Tibial nerve (tissue), 4 donors: ENCODE measurements at regions not wholly inside any gene's neighbourhood (a gene's known extent, or its start where the extent isn't known, plus 50 kb on each side); places are given as distances from the start of the nearest gene placed in this dataset.

ENCODE experiments used
- DNase-seq, 2 donors: peaks; one replicate each; pipeline ENCODE4 v3.0.0-alpha.2; 2019; ENCODE audit warnings: low spot score in 2 of 2
- H3K27ac ChIP-seq, 4 donors: fragments of 200-600 bp; sonication (generic) in 3 of 4; one replicate each; pipeline ENCODE4 v1.5.1; 2017 to 2019; ENCODE audit warnings: mild to moderate bottlenecking in 1 of 4
- H3K27me3 ChIP-seq, 2 donors: fragments of 200-600 bp; sonication (generic) in 1 of 2; one replicate each; pipeline versions ENCODE4 v1.5.1 to v1.6.0; 2017 to 2019
- H3K36me3 ChIP-seq, 3 donors: fragments of 200-600 bp; sonication (generic); one replicate each; pipeline ENCODE4 v1.5.1; 2018 to 2019
- H3K4me1 ChIP-seq, 4 donors: fragments of 200-600 bp; sonication (generic) in 3 of 4; one replicate each; pipeline ENCODE4 v1.5.1; 2017 to 2019
- H3K4me3 ChIP-seq, 4 donors: fragments of 200-600 bp; sonication (generic) in 3 of 4; one replicate each; pipeline ENCODE4 v1.5.1; 2017 to 2019; ENCODE audit warnings: mild to moderate bottlenecking in 1 of 4, moderate library complexity in 1 of 4
- H3K9me3 ChIP-seq, 4 donors: fragments of 200-600 bp; sonication (generic) in 3 of 4; one replicate each; pipeline ENCODE4 v1.5.1; 2017 to 2019
- EP300 ChIP-seq, 2 donors: sonication (generic); formaldehyde crosslinking; IDR thresholded peaks; one replicate each; pipeline ENCODE4 v1.6.1; 2017; ENCODE audit warnings: antibody characterized with exemption in 2 of 2, mild to moderate bottlenecking in 1 of 2
- POLR2A ChIP-seq, 2 donors: fragments of 450-650 bp; IDR thresholded peaks; one replicate each; pipeline ENCODE4 v1.6.1; 2017; ENCODE audit warnings: antibody characterized with exemption in 2 of 2, mild to moderate bottlenecking in 2 of 2, moderate library complexity in 2 of 2
- WGBS, 2 donors: methylation state at CpG; one replicate each; pipeline ENCODE4 v1.1.5; 2018; 5-methylcytosine and 5-hydroxymethylcytosine counted together
- TF ChIP-seq, protein P1 (sequence below), 5 experiments: fragments of 200-600 bp in 3 of 5; fragments of 450-650 bp in 2 of 5; sonication (generic) in 3 of 5; IDR thresholded peaks; one replicate each; pipeline ENCODE4 v1.5.1; 2016 to 2019; ENCODE audit warnings: antibody characterized with exemption in 5 of 5, mild to moderate bottlenecking in 3 of 5, moderate library complexity in 2 of 5

DNA sequence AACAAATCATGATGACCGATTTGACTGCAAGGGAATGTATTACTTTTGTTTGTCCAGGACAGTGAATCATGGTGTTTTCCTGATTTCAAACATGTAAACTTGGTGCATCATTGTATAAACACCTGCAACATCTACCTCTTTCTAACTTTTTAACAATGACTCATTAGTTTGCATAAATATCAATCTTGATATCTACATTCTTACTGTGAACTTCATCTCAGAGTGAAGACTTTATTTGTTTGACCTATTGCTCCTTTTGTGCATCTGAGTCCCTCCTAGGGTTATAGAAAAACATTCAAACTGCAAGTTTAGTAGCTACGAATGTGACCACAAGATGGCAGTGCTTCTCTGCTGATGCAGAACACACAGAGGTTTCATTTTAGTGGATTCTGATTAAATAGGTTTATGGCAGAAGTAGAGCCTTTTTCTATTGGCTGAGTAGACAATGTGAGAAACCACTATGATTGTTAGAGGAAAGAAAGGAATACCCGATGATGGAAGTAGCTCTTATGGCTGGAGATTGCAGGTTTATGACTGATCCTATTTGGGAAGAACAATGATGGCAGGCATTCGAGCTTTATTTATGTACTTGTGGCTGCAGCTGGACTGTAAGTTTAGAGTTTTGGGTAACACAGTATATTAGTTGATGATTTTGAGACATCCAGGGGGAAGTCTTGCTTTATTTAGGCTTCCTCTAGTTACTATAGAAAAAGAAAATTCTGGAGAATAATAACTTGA, 244.2 kb upstream of the OR4E1 start:
- 14 to 15% methylated on average over 4 of the region's 4 CpGs for WGBS, 2 donors
- peaks cover 0 to 4% (median 2%) of the 10 kb centered on the region in 4 donors for H3K4me1 ChIP-seq
- no peaks in the 10 kb centered on the region for H3K27me3 ChIP-seq
- DNase-seq, result peak in 1 of 2 donors; percentile 59
- H3K9me3 ChIP-seq, result no peaks in the 10 kb centered on the region
- peak overlapping the region in 1 of 4 donors; percentile 16 for H3K4me3 ChIP-seq
- H3K27ac ChIP-seq, result no peak overlapping the region
- TF ChIP-seq, protein P1, sequence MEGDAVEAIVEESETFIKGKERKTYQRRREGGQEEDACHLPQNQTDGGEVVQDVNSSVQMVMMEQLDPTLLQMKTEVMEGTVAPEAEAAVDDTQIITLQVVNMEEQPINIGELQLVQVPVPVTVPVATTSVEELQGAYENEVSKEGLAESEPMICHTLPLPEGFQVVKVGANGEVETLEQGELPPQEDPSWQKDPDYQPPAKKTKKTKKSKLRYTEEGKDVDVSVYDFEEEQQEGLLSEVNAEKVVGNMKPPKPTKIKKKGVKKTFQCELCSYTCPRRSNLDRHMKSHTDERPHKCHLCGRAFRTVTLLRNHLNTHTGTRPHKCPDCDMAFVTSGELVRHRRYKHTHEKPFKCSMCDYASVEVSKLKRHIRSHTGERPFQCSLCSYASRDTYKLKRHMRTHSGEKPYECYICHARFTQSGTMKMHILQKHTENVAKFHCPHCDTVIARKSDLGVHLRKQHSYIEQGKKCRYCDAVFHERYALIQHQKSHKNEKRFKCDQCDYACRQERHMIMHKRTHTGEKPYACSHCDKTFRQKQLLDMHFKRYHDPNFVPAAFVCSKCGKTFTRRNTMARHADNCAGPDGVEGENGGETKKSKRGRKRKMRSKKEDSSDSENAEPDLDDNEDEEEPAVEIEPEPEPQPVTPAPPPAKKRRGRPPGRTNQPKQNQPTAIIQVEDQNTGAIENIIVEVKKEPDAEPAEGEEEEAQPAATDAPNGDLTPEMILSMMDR (IDR thresholded peaks at IDR 0.05), result peak; percentile 50 to 78 (median 68)
- TF ChIP-seq EP300 (IDR thresholded peaks at IDR 0.05) (no peak), POLR2A (IDR thresholded peaks at IDR 0.05) (no peak)
- H3K36me3 ChIP-seq, result no peaks in the 10 kb centered on the region

- H3K27ac ChIP-seq, result no peak overlapping the region
- H3K4me1 ChIP-seq, result peaks cover 0 to 4% (median 2%) of the 10 kb centered on the region in 4 donors
- no peaks in the 10 kb centered on the region for H3K27me3 ChIP-seq
- WGBS, 2 donors, result 37 to 62% methylated on average over 2 of the region's 2 CpGs
- no peaks in the 10 kb centered on the region for H3K9me3 ChIP-seq
- no peaks in the 10 kb centered on the region for H3K36me3 ChIP-seq
- TF ChIP-seq, protein P1 (IDR thresholded peaks at IDR 0.05), result no peak
- TF ChIP-seq EP300 (IDR thresholded peaks at IDR 0.05), result no peak
- no peak for TF ChIP-seq POLR2A (IDR thresholded peaks at IDR 0.05)
- DNase-seq, result no peak
- no peak overlapping the region for H3K4me3 ChIP-seq
These were observed 242.2 kb upstream of the OR4E1 start for GRCh38 chr14:21915826-21916225.

DNA sequence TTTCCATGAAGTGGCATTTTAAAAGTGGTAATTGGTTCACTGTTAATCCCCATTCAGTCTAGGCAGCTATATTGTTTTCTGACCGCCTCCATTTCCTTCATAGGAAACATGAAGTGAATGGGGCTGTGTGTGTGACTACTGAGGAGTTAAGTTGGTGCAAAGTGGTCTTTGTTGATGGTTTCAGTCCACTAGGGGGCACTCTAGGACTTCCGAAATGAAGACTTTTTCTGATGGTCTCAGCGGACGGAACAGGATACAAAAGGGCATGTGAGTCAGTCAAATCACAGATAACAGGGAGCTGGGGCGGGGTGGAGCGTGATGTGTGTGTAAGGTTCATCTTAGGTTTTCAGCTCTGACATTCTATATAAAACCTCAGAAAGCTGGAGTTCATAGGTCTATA, 240.1 kb upstream of the OR4E1 start:
- Histone ChIP-seq H3K9me3 (no peaks in the 10 kb centered on the region), H3K36me3 (no peaks in the 10 kb centered on the region), H3K4me1 (peaks cover 0 to 4% (median 2%) of the 10 kb centered on the region in 4 donors), H3K4me3 (no peak overlapping the region), H3K27ac (no peak overlapping the region), H3K27me3 (no peaks in the 10 kb centered on the region)
- WGBS, 2 donors, result 13 to 14% methylated on average over 6 of the region's 6 CpGs
- TF ChIP-seq EP300 (IDR thresholded peaks at IDR 0.05) (no peak), POLR2A (IDR thresholded peaks at IDR 0.05) (no peak)
- TF ChIP-seq, protein P1 (IDR thresholded peaks at IDR 0.05), result peak in 2 of 5 experiments; percentile 34 to 38
- peak in 1 of 2 donors; percentile 50 for DNase-seq

DNA sequence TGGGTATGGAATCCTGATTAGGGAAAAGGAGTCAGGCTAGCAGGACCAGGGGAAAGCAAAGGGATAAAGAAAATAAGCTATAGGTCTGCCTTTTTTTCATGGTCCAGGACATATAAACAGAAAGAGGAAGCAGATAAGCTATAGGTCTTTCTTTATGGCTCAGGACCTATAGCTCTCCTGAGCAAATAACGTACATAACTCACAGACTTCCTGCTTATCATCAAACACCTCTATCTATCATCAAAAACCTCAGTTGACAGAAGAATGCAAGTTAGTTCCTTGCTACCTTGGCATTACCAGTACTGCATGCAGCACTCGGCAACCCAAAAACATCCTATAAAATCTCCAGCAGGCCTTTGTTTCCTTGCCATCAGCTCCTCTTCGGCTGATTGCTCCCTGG, 238.7 kb upstream of the OR4E1 start:
- TF ChIP-seq POLR2A (IDR thresholded peaks at IDR 0.05) (no peak), EP300 (IDR thresholded peaks at IDR 0.05) (no peak)
- TF ChIP-seq, protein P1 (IDR thresholded peaks at IDR 0.05), result no peak
- no peaks in the 10 kb centered on the region for H3K4me1 ChIP-seq
- DNase-seq, result no peak
- H3K27ac ChIP-seq, result no peak overlapping the region
- no peak overlapping the region for H3K4me3 ChIP-seq
- no peaks in the 10 kb centered on the region for H3K9me3 ChIP-seq
- H3K27me3 ChIP-seq, result no peaks in the 10 kb centered on the region
- H3K36me3 ChIP-seq, result no peaks in the 10 kb centered on the region
- WGBS, 2 donors, result 80 to 88% methylated on average over 3 of the region's 3 CpGs

- H3K27ac ChIP-seq, result no peak overlapping the region
- H3K9me3 ChIP-seq, result no peaks in the 10 kb centered on the region
- H3K4me3 ChIP-seq, result no peak overlapping the region
- no peaks in the 10 kb centered on the region for H3K4me1 ChIP-seq
- H3K27me3 ChIP-seq, result no peaks in the 10 kb centered on the region
- TF ChIP-seq, protein P1 (IDR thresholded peaks at IDR 0.05), result no peak
- TF ChIP-seq POLR2A (IDR thresholded peaks at IDR 0.05) (no peak), EP300 (IDR thresholded peaks at IDR 0.05) (no peak)
- no peak for DNase-seq
- no peaks in the 10 kb centered on the region for H3K36me3 ChIP-seq
- WGBS, 2 donors, result 69 to 83% methylated on average over 1 of the region's 1 CpG
These were observed 238.3 kb upstream of the OR4E1 start for GRCh38 chr14:21911877-21912276.
